CD14-positive monocyte (primary cell): ENCODE measurements at regions not wholly inside any gene's neighbourhood (a gene's known extent, or its start where the extent isn't known, plus 50 kb on each side); places are given as distances from the start of the nearest gene placed in this dataset.

ENCODE experiments used
- DNase-seq, 3 donors: peaks; one replicate each; pipeline ENCODE4 v3.0.0-alpha.2; 2011 to 2022
- H2AFZ ChIP-seq: 2 replicates; pipeline ENCODE4 v1.6.0; 2012; ENCODE audit warnings: mild to moderate bottlenecking, low read depth, low read length, inconsistent platforms; ENCODE audit not compliant: insufficient read depth, poor library complexity, severe bottlenecking
- H3K27ac ChIP-seq, 2 donors: 1 replicate in 1 of 2; 2 replicates in 1 of 2; pipeline ENCODE4 v1.5.1; 2012 to 2013; ENCODE audit warnings: low read length in 2 of 2, control low read depth in 1 of 2, inconsistent platforms in 1 of 2, low read depth in 1 of 2, mild to moderate bottlenecking in 1 of 2
- H3K27me3 ChIP-seq, 2 donors: one replicate each; pipeline versions ENCODE4 v1.6.0 to v1.6.1; 2011 to 2013; ENCODE audit warnings: low read length in 2 of 2; ENCODE audit not compliant: control insufficient read depth in 2 of 2, insufficient read depth in 2 of 2
- H3K36me3 ChIP-seq, 2 donors: replicated peaks in 1 of 2; 1 replicate in 1 of 2; 2 replicates in 1 of 2; pipeline versions ENCODE4 v1.5.1 to v1.6.1; 2012 to 2013; ENCODE audit warnings: low read length in 2 of 2, control low read depth in 1 of 2, inconsistent platforms in 1 of 2, mild to moderate bottlenecking in 1 of 2; ENCODE audit not compliant: insufficient read depth in 2 of 2, control insufficient read depth in 1 of 2
- H3K4me1 ChIP-seq, 2 donors: 1 replicate in 1 of 2; 2 replicates in 1 of 2; pipeline versions ENCODE4 v1.5.1 to v1.6.1; 2012 to 2013; ENCODE audit warnings: low read length in 2 of 2, control low read depth in 1 of 2, inconsistent platforms in 1 of 2, mild to moderate bottlenecking in 1 of 2, moderate library complexity in 1 of 2; ENCODE audit not compliant: insufficient read depth in 2 of 2, control insufficient read depth in 1 of 2
- H3K4me2 ChIP-seq: replicated peaks from 2 replicates; pipeline ENCODE3; 2012; ENCODE audit warnings: low read length, moderate library complexity, mild to moderate bottlenecking; ENCODE audit not compliant: poor library complexity, severe bottlenecking; ENCODE audit errors: extremely low read depth
- H3K4me3 ChIP-seq, 3 experiments: fragments of 200-600 bp in 1 of 3; sonication (generic) in 1 of 3; replicated peaks in 1 of 3; 1 replicate in 2 of 3; 2 replicates in 1 of 3; pipeline ENCODE4 v1.5.1; 2011 to 2013; ENCODE audit warnings: low read length in 3 of 3, mild to moderate bottlenecking in 3 of 3, control low read depth in 2 of 3, low read depth in 2 of 3, inconsistent platforms in 1 of 3, moderate library complexity in 1 of 3
- H3K79me2 ChIP-seq: 2 replicates; pipeline ENCODE4 v1.6.0; 2012; ENCODE audit warnings: mild to moderate bottlenecking, control low read depth, inconsistent platforms, low read length, moderate library complexity; ENCODE audit not compliant: insufficient read depth
- H3K9ac ChIP-seq: 2 replicates; pipeline ENCODE4 v1.6.0; 2017; ENCODE audit warnings: low read length, mild to moderate bottlenecking; ENCODE audit not compliant: insufficient read depth, poor library complexity, severe bottlenecking
- H3K9me3 ChIP-seq, 2 donors: replicated peaks in 1 of 2; 1 replicate in 1 of 2; 2 replicates in 1 of 2; pipeline versions ENCODE4 v1.5.1 to v1.6.1; 2012 to 2013; ENCODE audit warnings: low read length in 2 of 2, control low read depth in 1 of 2; ENCODE audit not compliant: control insufficient read depth in 1 of 2, insufficient read depth in 1 of 2
- H4K20me1 ChIP-seq: 2 replicates; pipeline ENCODE4 v1.6.0; 2012; ENCODE audit warnings: mild to moderate bottlenecking, low read length, control low read depth, moderate library complexity; ENCODE audit not compliant: insufficient read depth
- H3K27ac Mint-ChIP-seq, 7 donors: one replicate each; pipeline ENCODE4 v1.8.0; 2020; ENCODE audit warnings: mild to moderate bottlenecking in 7 of 7, mixed read lengths in 7 of 7, moderate library complexity in 6 of 7, inconsistent platforms in 2 of 7
- H3K27me3 Mint-ChIP-seq, 3 donors: one replicate each; pipeline ENCODE4 v1.8.0; 2021 to 2022; ENCODE audit warnings: low read depth in 3 of 3, mild to moderate bottlenecking in 3 of 3, mixed read lengths in 3 of 3, moderate library complexity in 3 of 3, inconsistent platforms in 1 of 3
- H3K36me3 Mint-ChIP-seq, 2 donors: one replicate each; pipeline ENCODE4 v1.8.0; 2020; ENCODE audit warnings: mixed read lengths in 2 of 2, inconsistent platforms in 1 of 2, mild to moderate bottlenecking in 1 of 2
- H3K4me1 Mint-ChIP-seq: one replicate; pipeline ENCODE4 v1.8.0; 2020; ENCODE audit warnings: mild to moderate bottlenecking, mixed read lengths
- H3K4me3 Mint-ChIP-seq, 2 donors: one replicate each; pipeline ENCODE4 v1.8.0; 2020; ENCODE audit warnings: mild to moderate bottlenecking in 2 of 2, mixed read lengths in 2 of 2, moderate library complexity in 1 of 2
- H3K9me3 Mint-ChIP-seq, 7 donors: one replicate each; pipeline ENCODE4 v1.8.0; 2020 to 2022; ENCODE audit warnings: mixed read lengths in 7 of 7, mild to moderate bottlenecking in 6 of 7, moderate library complexity in 6 of 7, inconsistent platforms in 2 of 7
- WGBS: methylation state at CpG from one replicate; pipeline ENCODE4 v1.1.5; 2013; ENCODE audit warnings: missing lambda C conversion rate; ENCODE audit not compliant: insufficient coverage; 5-methylcytosine and 5-hydroxymethylcytosine counted together
- intact Hi-C, 2 donors: fragments of 100-400 bp; cut with micrococcal nuclease; formaldehyde crosslinking; loops; one replicate each; pipeline versions ENCODE4 v1.15.0 to v1.15.1; 2023
- TF ChIP-seq, protein P1 (sequence below): fragments of 200-600 bp; IDR thresholded peaks from one replicate; pipeline ENCODE4 v1.8.0; 2022; ENCODE audit warnings: antibody characterized with exemption, mild to moderate bottlenecking

DNA sequence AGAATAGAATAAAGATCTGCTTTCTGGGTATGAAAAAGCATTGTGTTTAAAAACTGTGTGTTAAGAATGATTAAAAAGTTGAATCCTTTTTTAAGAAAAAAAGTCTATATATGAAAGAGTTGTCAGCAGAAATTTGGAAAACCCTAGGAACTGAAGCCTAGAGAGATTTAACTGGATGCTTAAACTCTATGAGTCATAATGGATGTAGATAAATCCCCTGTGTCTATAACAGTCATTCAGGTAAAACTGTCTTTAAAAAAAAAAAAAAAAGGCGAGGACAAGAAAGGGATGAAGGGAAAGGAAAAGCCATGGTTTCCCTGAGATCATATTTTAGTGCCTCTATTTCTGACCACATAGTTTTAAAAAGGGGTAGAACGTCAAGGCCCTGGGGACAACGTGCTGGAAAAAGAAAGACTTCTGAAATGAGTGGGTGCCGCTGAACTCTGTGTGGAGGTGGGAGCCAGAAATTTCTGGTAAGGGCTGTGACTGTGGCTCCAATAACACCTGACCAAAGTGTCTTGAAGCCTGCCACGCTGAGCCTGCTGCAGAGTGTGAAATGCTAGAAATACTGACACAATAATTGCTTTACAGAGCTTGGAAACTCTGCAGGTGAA is 302.6 kb upstream of the ARID1B start:
- H3K4me3 Mint-ChIP-seq, result no peak overlapping the region

DNA sequence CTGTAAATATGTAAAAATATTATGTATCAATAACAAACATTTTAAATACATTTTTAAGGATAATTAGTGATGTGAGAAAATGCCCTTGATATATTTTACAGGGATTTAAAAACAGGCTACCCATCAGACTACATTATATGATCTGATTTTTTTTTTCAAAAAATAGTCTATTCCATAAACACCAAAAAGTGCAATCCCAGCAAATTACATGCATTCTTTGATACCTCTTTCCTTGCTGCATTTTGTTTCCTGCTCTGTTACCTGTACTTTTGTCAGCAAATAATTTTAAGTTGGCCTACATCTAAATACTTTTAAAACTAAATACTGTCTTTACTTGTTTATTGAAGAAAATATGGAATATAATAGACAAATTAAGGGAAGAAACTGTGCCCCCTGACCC is 306.2 kb upstream of the ARID1B start:
- no peak overlapping the region for H3K4me3 Mint-ChIP-seq
- intact Hi-C loops, result no loop called here

More for the DNA sequence above, 302.6 kb upstream of the ARID1B start:
- Mint-ChIP-seq H3K36me3 (no peaks in the 10 kb centered on the region), H3K9me3 (peaks cover 0 to 14% (median 5%) of the 10 kb centered on the region in 7 donors), H3K27ac (no peak overlapping the region), H3K4me1 (peaks cover 2% of the 10 kb centered on the region), H3K27me3 (no peaks in the 10 kb centered on the region)
- H3K27ac ChIP-seq, result no peak overlapping the region
- H3K36me3 ChIP-seq, result no peaks in the 10 kb centered on the region
- H4K20me1 ChIP-seq, result no peaks in the 10 kb centered on the region
- no peak overlapping the region for H3K4me2 ChIP-seq
- no peaks in the 10 kb centered on the region for H3K9me3 ChIP-seq
- H3K4me1 ChIP-seq, result no peaks in the 10 kb centered on the region
- 95% methylated on average over 2 of the region's 5 CpGs for WGBS
- H3K79me2 ChIP-seq, result no peaks in the 10 kb centered on the region
- DNase-seq, result no peak
- intact Hi-C loops, result no loop called here
- no peak overlapping the region for H3K4me3 ChIP-seq
- no peak overlapping the region for H2AFZ ChIP-seq
- no peaks in the 10 kb centered on the region for H3K27me3 ChIP-seq
- H3K9ac ChIP-seq, result no peak overlapping the region
- TF ChIP-seq, protein P1, sequence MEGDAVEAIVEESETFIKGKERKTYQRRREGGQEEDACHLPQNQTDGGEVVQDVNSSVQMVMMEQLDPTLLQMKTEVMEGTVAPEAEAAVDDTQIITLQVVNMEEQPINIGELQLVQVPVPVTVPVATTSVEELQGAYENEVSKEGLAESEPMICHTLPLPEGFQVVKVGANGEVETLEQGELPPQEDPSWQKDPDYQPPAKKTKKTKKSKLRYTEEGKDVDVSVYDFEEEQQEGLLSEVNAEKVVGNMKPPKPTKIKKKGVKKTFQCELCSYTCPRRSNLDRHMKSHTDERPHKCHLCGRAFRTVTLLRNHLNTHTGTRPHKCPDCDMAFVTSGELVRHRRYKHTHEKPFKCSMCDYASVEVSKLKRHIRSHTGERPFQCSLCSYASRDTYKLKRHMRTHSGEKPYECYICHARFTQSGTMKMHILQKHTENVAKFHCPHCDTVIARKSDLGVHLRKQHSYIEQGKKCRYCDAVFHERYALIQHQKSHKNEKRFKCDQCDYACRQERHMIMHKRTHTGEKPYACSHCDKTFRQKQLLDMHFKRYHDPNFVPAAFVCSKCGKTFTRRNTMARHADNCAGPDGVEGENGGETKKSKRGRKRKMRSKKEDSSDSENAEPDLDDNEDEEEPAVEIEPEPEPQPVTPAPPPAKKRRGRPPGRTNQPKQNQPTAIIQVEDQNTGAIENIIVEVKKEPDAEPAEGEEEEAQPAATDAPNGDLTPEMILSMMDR, result no peak

More for the DNA sequence above, 306.2 kb upstream of the ARID1B start:
- no peak overlapping the region for H3K27ac Mint-ChIP-seq
- no peak overlapping the region for H2AFZ ChIP-seq
- H3K27me3 ChIP-seq, result no peaks in the 10 kb centered on the region
- no peaks in the 10 kb centered on the region for H4K20me1 ChIP-seq
- H3K4me3 ChIP-seq, result no peak overlapping the region
- peaks cover 4 to 18% (median 10%) of the 10 kb centered on the region in 7 donors for H3K9me3 Mint-ChIP-seq
- no peaks in the 10 kb centered on the region for H3K36me3 ChIP-seq
- no peak overlapping the region for H3K9ac ChIP-seq
- H3K36me3 Mint-ChIP-seq, result no peaks in the 10 kb centered on the region
- no peak for DNase-seq
- no peaks in the 10 kb centered on the region for H3K4me1 ChIP-seq
- H3K9me3 ChIP-seq, result no peaks in the 10 kb centered on the region
- H3K4me2 ChIP-seq, result no peak overlapping the region
- TF ChIP-seq, protein P1, result no peak
- H3K27ac ChIP-seq, result no peak overlapping the region
- peaks cover 2% of the 10 kb centered on the region for H3K4me1 Mint-ChIP-seq
- peaks cover 0 to 2% (median 0%) of the 10 kb centered on the region in 3 donors for H3K27me3 Mint-ChIP-seq
- no peaks in the 10 kb centered on the region for H3K79me2 ChIP-seq
